GM11168 (cell line): ENCODE measurements at regions not wholly inside any gene's neighbourhood (a gene's known extent, or its start where the extent isn't known, plus 50 kb on each side); places are given as distances from the start of the nearest gene placed in this dataset.

Experiments used
- in situ Hi-C: fragments of 300-500 bp; cut with MboI; formaldehyde crosslinking; loops from one replicate; pipeline ENCODE4 v1.12.0; 2022; ENCODE audit warnings: low sequenced_read_pairs; ENCODE audit not compliant: unreplicated experiment

DNA sequence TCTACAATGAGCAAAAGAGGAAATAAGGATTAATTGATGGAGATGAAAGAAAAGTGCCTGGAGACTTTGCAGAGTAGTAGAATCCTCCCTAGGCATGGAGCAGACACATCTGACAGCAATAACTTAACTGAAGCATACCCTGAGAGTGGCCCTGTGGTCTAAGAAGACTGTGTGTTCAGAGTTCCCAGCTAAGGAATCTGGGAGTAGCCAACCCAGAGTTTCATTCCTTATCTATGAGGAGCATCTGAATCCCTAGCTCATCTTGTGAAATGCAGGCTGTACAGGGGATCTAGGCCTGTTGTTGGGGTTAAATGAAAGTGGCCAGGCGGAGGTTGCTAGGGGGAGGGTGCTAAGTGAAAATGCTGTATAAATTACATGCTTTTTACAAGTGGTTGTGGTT lies 233.1 kb upstream of the FBXL7 start:
- in situ Hi-C loops, result no loop called here

DNA sequence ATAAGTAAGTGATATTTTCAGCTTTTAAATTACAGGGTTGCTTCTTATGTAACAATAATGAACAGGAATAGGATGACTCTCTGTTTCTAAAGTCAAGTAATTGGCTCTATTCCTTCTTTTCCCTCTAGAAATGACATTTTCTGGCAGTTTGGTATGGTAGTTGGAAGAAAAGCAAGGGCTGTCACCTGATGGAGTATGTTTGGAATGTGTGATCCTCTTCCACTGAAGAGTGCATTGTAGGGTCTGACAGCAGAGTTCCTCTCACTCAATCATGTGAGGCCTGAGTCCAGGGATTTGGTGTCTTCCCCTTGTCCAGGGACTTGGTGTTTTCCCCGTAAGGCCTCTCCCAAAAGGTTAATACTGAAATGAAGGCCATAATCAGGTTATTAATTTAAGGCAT lies 233.8 kb upstream of the FBXL7 start:
- in situ Hi-C loops, result no loop called here

DNA sequence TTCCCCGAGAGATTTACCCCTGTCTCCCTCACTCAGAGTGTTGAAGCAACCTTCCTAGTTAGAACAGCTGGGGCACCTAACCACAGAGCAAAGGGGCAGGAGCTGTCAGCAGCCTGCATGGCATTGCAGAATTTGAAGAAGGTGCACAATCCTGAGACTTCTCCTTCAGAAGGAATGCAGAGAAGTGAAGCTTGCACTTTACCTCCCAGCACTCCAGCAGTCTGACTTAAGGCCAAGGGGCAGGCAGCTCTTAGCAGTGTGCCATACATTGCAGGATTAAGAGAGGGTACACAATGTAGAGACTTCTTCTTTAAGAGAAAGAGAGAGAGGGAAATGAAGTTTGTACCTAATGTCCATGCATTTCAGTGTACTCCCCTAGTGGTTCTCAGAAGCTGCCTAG lies 236.0 kb upstream of the FBXL7 start:
- in situ Hi-C loops, result no loop called here

DNA sequence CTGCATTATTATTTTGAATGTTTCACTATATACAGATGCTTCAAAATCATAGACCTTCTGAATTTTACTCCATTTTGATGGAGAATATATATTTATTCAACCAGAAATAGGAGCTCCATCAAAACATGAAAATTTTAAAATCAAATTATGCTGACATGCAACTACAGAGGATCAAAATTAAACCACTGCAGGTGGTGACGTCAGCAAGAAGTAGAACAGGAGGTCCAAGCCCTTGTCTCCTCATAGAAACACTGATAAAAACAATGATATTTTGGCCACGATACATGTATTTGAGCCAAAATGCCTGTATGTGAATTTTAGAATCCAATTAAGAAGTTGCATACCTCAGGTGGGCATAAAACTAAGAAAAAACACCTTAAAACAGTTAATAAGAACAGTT lies 236.6 kb upstream of the FBXL7 start:
- in situ Hi-C loops, result no loop called here

- in situ Hi-C loops, result no loop called here
Measured at GRCh38 chr5:15261269-15261995, 238.5 kb upstream of the FBXL7 start.

- in situ Hi-C loops, result no loop called here
Measured at GRCh38 chr5:15260356-15261268, 239.4 kb upstream of the FBXL7 start.

GRCh38 chr5:15256485-15256884 lies 243.5 kb upstream of the FBXL7 start:
- in situ Hi-C loops, result no loop called here

DNA sequence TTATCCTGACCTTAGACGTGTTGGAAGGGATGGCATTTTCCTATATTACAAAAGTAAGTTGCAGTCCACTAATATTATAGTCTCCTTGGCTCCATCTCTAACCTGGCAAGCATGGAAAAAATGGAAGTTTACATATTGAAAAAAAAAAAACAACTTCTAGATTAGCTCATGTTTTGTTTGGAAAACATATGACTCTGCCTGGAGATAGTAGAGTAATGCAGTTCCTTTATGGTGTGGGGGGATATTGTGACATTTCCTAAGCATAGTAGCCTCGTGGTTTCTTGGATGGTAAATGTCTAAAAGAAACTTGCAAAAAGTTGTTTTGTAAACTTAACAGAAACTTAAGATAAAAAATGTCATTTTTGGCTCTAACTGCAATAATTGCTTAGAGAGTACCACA lies 244.4 kb upstream of the FBXL7 start:
- in situ Hi-C loops, result no loop called here

DNA sequence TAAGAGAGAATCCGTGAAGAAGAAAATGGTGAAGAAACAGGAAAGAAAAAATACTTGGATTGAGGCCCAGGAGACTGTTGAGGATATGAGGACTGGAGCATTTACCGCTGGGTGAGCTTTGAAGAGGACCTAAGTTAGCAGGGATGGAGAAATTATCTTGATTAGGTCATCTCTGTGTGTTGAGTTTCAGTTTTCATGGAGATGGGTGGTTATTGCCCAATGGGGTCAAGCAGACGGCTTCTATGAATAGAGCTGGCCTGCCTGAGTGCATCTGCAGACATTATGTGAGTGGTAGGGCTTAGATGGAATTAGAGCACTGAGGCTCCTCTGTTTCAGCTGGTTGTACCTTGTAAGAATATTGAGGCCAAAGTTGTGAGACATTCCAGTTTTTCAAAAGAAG lies 245.4 kb upstream of the FBXL7 start:
- in situ Hi-C loops, result no loop called here

- in situ Hi-C loops, result no loop called here
Measured at GRCh38 chr5:15252331-15252730, 247.6 kb upstream of the FBXL7 start.

GRCh38 chr5:15249152-15249551 lies 250.8 kb upstream of the FBXL7 start:
- in situ Hi-C loops, result no loop called here

DNA sequence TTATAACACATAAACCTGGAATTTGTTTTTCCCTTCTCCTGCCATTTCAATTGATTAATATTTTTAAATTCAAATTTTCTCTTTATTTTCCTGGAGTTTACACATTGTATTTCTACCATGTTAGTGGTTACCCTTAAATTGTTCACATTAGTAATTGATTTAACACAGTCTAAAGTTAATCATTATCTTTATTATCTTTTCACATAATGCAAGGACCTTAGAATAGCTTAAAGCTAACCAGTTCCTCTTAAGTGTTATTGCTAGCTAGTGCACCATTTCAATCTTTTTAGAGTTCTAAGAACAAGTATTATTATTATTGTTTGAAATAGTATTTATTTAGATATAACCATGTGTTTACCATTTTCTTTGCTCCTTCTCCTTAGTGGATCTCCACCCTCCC lies 251.2 kb upstream of the FBXL7 start:
- in situ Hi-C loops, result no loop called here

DNA sequence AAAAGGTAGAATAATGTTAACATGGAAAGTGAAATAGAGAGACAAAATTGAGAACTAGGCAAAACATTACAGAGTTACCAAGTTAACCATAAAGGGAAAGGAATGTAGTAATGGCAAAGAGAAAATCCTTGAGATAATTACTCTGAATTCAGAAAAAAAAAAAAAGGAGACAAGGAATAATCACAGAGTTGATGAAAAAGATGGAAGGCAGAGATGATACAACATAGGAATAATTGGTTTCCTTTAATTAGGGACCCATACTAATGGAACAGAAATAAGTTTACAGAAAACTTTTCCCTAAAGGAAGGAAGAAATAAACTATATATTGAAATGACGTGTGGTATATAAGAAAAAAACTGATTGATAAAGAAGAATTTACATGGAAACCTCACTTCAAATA lies 254.1 kb upstream of the FBXL7 start:
- in situ Hi-C loops, result no loop called here

DNA sequence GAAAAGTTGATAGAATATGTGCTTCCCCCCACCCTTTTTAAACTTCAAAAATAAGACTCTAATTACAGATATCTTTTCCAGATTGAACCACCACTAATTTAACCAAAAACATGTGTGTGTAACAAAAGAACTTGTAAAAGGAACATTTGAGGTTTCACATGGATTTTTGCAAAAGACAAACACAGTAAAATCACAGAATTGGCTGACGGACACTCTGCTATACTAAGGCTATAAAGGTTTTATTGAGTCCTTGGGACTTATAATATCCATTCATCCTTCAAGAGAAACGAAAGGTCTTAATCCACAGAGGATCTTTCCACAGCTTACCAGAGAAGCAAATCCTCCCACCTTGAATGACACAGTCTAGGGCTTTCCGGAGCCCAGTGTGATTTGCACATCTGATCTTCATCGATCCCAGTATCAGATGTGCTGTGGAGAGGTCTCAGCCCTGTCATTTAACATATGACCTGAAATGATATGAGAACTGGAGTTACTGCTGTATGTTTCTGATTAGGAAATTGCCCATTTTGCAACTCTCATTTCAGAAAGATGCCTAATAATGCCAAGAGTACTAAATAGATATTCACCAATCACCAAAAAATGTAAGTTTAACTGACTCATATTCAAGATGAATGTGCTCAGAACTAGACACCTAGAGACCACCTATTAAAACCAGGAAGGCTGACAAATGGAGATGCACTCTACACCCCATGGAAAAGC lies 256.5 kb upstream of the FBXL7 start:
- in situ Hi-C loops, result no loop called here

- in situ Hi-C loops, result no loop called here
Measured at GRCh38 chr5:15241216-15241821, 258.7 kb upstream of the FBXL7 start.

DNA sequence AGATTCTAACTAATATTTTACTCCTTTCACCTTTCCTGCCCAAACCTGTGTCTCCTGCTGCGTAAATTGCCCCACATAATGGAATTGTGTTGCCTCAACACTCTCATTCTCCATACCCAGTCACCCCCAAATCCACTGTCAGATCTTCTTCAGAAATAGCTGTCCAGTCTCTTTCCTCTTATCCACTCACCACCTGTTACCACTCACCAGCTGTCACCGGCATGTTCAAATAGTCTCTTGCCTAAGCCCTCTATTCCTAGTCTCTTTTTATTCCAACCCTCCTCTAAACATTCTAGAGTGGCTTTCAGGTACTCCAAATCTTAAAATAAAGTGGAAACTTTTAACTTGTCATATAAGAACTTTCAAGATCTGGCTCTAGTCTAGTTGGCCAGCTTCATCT lies 262.0 kb upstream of the FBXL7 start:
- in situ Hi-C loops, result no loop called here

DNA sequence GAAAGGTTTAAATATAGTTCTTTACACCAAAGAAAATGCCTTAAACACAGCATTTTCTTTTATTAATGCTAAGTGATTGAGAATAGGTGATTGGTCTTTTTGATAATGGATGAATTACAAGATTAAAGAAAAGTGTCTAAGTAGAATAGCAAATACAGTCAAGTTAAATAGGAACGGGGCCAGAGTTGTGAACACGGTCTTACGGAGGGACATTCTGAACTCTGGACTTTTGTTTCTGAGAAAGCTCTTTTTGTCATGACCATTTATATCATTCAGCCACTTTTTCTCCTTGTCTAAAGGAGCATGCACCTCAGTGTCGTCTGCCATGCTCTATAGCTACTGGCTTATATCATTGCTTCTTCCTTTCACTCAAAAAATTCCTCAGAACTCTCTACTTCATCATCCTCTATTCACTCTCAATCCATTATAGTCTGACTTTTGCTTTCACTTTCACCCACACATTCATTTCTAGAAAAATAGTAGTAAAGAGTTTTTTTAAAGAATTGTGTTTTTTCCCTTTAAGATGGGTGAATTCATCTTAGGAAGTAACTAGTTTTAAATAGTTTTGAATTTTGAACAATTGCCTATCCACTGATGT lies 263.0 kb upstream of the FBXL7 start:
- in situ Hi-C loops, result no loop called here

GRCh38 chr5:15234911-15235310 lies 265.1 kb upstream of the FBXL7 start:
- in situ Hi-C loops, result no loop called here

GRCh38 chr5:15234366-15234765 lies 265.6 kb upstream of the FBXL7 start:
- in situ Hi-C loops, result no loop called here

GRCh38 chr5:15233566-15233965 lies 266.4 kb upstream of the FBXL7 start:
- in situ Hi-C loops, result no loop called here
